ENCODE measurements at regions not wholly inside any gene's neighbourhood (a gene's known extent, or its start where the extent isn't known, plus 50 kb on each side); places are given as distances from the start of the nearest gene placed in this dataset.

GRCh38 chr10:90138844-90139243, 437.5 kb downstream of the KIF20B start (continued):
- no peak for TF ChIP-seq ZNF609 (CRISPR knock-in tag; IDR thresholded peaks at IDR 0.05; ENCODE audit: borderline replicate concordance)

DNA sequence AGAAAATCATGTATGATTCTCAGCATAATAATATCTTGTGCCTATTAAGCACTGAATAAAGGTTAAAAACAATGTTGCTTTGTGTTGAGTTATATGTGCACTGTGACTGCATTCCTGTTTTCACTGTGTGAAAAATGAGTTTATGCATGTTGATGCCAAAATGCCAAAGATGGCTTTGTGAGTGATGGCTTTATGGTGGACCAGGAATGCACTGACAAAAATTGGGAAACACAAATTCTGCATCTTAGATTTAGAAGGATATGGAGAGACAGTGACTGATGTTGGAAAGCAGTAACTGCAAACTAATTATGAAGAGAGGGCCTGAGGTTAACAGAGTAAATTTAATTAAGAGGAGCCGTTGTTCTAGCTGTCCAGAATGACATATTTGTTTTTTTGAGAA, 440.4 kb downstream of the KIF20B start:
- ATAC-seq (no peak), FAIRE-seq (no peak), DNase-seq (ENCODE audit: low spot score) (no peak)
- H3K27ac ChIP-seq (ENCODE audit: extremely low read length, insufficient read depth, low read length) = no peak overlapping the region
- no TSS peak for BruUV-seq (replicated peaks)
- H3K9me3 ChIP-seq (ENCODE audit: low read length) = peaks cover 31% of the 10 kb centered on the region
- H3K27me3 ChIP-seq (ENCODE audit: control insufficient read depth in 1 of 2, insufficient read depth in 2 of 2, low read length in 2 of 2) = no peaks in the 10 kb centered on the region
- no peak for TF ChIP-seq PCBP2 (optimal IDR thresholded peaks at IDR 0.05; ENCODE audit: low read depth, low read length, poor library complexity, severe bottlenecking)
- no peak for TF ChIP-seq ZNF256 (CRISPR knock-in tag; conservative IDR thresholded peaks at IDR 0.05)
- no peak for TF ChIP-seq IRF1 (CRISPR knock-in tag; IDR thresholded peaks at IDR 0.05; ENCODE audit: low read depth)
- TF ChIP-seq MYPOP (CRISPR knock-in tag; IDR thresholded peaks at IDR 0.05) = no peak
- TF ChIP-seq ZNF850 (CRISPR knock-in tag; conservative IDR thresholded peaks at IDR 0.05) = no peak
- no peak for TF ChIP-seq ZNF724P (CRISPR knock-in tag; IDR thresholded peaks at IDR 0.05; ENCODE audit: borderline replicate concordance)
- no peak for TF ChIP-seq BCLAF1 (IDR thresholded peaks at IDR 0.05)
- 3% methylated on average over 1 of the region's 1 CpG for WGBS (ENCODE audit: low lambda C conversion rate)
- no peak overlapping the region for H3K4me2 ChIP-seq (ENCODE audit: low read depth, low read length)
- H3K9ac ChIP-seq (ENCODE audit: insufficient read depth, low read depth, low read length) = no peak overlapping the region
- ChIA-PET POLR2A (no interaction called here), CTCF (ENCODE audit: low intra/inter-chr PET ratio, low total read pairs) (no interaction called here)
- no peaks in the 10 kb centered on the region for H4K20me1 ChIP-seq (ENCODE audit: insufficient read depth, low read length)
- no peaks in the 10 kb centered on the region for H3K36me3 ChIP-seq (replicated peaks in 1 of 2; ENCODE audit: control insufficient read depth in 1 of 2, insufficient read depth in 2 of 2, low read length in 2 of 2)
- no peaks in the 10 kb centered on the region for H3K4me1 ChIP-seq (ENCODE audit: insufficient read depth, low read length)
- no peak overlapping the region for H2AFZ ChIP-seq (ENCODE audit: low read length)
- in situ Hi-C loops (cut with HindIII; ENCODE audit: extremely low pct_ligation_motif_present, low pct_unique_long_range_greater_than_20kb) (loop anchor here (10.0 kb wide), 1 partner anchor 347 kb away; no protein-coding TSS in a partner anchor), intact Hi-C loops (cut with micrococcal nuclease; ENCODE audit: unreplicated experiment) (no loop called here)
- no peaks in the 10 kb centered on the region for H3K79me2 ChIP-seq (ENCODE audit: insufficient read depth, low read length)
- no peak overlapping the region for H3K4me3 ChIP-seq (replicated peaks in 1 of 3; ENCODE audit: insufficient read depth in 1 of 3, low read depth in 2 of 3, low read length in 3 of 3)

All from HepG2 (cell line).